CD4-positive, alpha-beta T cell treated with Interleukin-15 for 1 hour (primary cell): ENCODE measurements at regions not wholly inside any gene's neighbourhood (a gene's known extent, or its start where the extent isn't known, plus 50 kb on each side); places are given as distances from the start of the nearest gene placed in this dataset.
"Not testable (repeated sequence)": the region's sequence is repeated elsewhere in the genome, so short reads cannot be mapped to it uniquely, and the experiment has no call there.

Experiments
- DNase-seq: peaks from one replicate; pipeline ENCODE4 v3.0.0-alpha.2; 2020

DNA sequence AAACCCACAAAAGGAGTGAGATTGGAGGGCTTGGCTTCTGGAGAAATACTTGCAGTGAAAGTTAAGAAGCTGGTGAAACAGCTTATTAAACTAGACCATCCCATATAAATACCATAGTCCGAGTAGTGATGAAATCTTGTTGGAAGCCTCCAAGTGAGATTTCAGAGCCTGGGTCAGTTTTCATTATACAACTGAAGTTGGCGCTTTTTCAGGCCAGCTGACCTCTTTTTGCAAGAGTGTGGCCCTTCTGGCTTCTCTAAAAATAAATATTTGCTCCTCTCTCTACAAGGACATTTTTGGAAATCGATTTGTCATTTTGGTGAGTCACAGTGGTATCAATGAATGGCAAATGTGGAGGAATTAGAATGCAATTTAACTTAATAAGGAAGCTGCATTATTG is 51.2 kb upstream of the THRB start:
- DNase-seq: no peak

DNA sequence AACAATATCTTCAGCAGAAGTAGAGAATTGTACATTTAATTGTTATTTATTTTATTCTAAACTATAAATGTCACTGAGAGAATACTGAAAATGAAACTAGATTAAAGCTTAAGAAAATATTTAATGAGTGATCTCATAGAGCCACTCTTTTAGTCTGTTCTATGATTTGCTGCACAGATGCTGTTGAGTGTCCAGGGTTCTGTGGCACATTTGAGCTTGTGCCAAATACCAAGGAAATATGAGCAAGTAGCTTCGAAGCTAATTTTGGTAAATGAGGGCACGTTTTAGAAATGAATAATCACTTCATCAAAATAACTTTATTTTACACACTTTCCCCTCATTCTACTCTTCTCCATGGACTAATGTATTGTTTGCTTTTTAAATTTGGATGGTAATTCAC is 53.6 kb upstream of the THRB start:
- DNase-seq: no peak

DNA sequence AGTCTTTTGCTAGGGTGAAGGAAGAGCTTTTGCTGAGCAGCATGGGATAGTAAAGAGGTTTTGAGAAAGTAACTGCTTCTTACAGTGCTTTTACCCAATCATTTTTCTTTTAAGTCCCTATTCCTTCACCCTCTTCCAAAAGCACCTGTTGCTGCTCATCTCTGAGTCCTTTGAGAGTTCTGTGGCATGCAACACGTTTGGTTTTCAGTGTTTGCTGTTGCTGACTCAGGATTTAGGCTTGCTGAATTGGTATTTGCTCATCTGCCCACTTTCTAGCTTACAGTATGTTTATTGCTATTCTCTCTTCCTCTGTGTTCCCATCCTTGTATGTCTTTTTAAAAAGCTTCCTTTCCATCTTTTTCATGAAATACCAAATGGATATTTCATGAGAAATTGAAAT is 55.9 kb upstream of the THRB start:
- no peak for DNase-seq

DNA sequence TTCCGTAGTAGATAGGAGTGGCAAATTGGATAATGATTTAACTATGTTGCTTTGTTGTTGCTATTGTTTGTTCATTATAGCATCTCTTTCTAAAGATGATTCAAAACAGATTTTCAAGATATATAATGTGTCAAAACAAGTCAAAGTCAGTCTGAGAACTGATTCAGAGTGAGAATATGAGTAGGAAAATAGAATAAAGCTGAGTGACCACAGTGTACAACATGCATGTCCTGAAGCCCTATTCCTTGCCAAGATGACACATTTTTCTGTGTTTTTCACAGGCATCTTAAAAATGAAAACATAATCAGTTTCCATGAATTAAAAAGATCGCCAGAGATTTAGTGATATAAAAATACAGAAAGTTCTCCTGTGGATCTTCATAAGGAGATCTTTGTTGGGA is 57.0 kb upstream of the THRB start:
- DNase-seq: no peak

DNA sequence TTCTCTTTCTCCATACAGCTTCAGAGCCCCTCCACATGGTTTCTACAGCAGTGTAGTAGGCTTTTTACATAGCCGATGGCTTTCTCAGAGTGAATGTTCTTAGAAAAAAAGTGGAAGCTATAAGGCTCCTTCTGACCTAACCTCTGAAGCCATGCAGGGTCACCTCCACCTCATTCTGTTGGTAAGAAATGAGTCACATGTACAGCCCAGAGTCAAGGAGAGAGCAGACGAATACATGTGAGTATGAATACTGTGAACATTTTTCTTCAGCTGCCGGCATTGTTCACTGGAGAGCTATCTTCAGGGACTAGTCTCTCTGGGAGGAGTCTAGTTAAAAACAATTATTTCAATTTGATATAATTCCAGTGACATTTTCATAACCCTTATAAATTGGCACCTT is 68.2 kb upstream of the THRB start:
- no peak for DNase-seq

DNA sequence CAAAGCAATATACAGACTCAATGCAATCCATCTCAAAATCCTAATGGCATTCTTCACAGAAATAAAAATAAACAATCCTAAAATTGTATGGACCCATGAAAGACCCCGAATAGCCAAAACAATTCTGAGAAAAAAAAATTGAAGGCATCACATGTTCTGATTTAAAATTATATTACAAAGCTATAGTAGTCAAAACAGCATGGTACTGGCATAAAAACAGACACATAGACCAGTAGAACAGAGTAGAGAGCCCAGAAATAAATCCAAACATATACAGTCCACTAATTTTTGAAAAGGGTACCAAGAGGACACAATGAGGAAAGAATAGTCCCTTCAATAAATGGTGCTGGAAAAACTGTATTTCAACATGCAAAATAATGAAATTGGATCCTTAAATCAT is 70.4 kb upstream of the THRB start:
- no peak for DNase-seq

DNA sequence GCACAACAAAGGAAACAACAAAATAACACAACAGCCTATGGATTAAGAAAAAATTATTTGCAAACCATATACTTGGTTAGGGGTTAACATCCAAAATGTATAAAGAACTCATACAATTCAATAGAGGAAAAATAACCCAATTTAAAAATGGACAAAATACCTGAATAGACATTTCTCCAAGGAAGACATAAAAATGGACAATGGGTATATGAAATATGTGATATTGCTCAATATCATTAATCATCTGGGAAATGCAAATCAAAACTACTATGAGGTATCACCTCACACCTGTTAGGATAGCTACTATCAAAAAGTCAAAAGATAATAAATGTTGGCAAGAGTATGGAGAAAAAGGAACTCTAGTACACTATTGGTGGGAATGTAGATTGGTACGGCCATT is 71.0 kb upstream of the THRB start:
- DNase-seq: no peak

DNA sequence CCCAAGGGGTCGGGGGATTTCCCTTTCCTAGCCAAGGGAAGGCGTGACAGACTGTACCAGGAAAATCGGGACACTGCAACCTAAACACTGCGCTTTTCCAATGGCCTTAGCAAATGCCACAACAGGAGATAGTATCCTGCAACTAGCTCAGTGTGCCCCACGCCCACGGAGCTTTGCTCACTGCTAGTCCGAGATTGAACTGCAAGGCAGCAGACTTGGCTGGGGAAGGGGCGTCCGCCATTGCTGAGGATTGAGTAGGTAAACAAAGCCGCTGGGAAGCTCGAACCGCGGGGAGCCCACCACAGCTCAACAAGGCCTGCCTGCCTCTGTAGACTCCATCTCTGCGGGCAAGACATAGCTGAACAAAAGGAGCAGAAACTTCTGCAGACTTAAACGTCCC is 72.3 kb upstream of the THRB start:
- DNase-seq: no peak

DNA sequence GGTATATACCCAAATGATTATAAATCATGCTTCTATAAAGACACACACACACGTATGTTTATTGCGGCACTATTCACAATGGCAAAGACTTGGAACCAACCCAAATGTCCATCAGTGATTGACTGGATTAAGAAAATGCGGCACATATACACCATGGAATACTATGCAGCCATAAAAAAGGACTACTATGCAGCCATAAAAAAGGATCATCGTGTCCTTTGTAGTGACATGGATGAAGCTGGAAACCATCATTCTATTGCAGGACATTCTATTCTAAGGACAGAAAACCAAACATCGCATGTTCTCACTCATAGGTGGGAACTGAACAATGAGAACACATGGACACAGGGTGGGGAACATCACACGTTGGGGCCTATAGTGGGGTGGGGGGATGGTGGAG is 77.8 kb upstream of the THRB start:
- not testable (repeated sequence) for DNase-seq

DNA sequence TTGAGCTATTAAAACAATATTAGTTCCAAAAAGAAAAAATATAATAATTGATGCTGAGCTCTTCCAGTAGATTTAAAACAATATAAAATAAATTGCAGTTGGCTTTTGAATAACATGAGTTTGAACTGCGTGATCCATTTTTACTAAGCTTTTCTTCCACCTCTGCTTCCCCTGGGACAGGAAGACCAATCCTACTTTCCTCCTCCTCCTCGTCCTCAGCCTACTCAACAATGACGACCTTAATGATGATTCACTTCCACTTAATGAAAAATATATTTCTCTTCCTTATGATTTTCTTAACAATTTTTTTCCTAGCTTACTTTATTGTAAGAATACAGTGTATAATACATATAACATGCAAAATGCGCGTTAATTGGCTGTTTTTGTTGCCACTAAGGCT is 78.9 kb upstream of the THRB start:
- no peak for DNase-seq

DNA sequence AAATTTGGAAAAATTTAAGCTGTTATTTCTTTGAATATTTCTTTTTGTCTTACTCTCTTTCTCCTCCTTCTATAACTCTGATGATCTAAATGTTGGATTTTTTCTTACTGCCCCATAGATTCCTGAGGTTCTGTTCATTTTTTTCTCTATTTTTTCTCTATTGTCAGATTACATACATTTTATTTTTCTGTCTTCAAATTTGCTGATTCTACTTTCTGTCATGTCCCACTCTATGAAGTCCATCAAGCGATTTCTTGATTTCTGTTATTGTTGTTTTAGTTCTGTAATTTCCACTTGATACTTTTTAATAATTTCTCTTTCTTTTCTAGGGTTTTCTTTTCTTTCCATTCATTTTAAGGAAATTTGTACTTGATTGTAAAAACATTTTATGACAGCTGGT is 83.7 kb upstream of the THRB start:
- no peak for DNase-seq

DNA sequence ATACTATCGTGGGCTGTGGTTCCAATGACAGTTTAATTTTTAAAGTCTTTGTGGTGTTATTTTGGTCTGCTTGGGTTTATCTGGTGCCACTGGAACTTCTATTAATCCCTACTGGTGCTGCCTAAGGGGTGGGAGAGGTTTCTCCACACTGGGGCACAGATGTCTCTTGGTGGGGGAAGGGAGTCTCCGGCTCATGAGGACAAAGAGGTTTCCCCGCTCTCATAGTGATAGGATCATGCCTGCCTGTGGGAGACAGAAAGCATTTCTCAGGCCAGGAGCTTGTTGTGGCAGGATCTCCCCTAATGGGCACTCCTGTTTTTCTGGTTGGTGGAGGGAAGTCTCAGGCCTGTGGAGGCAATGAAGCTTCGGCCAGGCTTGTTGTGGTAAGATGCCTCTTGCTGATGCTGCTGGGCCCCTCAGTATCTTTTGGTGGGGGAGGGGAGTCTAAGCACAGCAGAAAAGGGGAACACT is 84.3 kb upstream of the THRB start:
- DNase-seq: no peak

DNA sequence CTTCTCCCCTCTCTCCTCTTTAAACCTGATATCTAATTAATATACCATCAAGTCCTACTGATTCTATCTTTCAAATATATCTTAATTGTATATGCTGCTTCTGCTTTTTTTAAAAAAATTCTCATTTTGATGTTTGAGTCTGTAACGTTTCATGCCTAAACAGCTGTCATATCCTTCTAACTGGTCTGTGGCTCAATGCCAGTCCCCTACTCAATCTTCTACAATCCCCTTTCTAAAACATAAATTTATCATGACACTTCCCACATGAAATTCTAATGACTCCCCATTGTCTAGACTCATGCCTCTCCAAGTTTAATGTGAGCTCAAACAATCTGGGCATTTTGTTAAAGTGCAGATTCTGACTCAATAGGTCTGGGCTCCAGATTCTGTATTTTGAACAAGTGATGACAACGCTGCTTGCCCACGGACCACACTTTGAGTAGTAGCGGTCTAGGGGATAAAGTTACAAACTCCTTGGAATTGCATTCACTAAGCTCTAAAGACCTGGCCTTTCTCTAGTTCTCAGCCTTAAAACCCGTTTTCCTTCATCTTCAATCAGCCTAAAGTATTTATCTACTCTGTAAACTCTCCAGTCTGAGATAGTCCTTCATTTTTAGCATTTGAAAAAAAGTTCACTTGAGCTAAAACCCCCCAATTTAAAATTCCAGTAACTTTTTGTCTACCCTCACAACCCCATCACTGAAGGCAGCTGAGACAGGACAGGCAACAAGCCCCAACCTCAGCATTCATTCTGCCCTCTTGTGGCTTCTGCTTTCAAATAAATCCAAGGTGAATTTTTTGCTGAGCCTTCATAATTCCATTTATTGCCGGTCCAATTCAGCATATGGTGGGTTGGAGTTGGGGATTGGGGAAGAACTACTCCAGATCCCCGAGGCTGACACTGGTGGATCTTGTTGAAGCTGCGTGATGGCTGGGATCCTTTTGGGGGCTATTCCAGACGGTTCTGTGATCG is 88.1 kb upstream of the THRB start:
- no peak for DNase-seq

DNA sequence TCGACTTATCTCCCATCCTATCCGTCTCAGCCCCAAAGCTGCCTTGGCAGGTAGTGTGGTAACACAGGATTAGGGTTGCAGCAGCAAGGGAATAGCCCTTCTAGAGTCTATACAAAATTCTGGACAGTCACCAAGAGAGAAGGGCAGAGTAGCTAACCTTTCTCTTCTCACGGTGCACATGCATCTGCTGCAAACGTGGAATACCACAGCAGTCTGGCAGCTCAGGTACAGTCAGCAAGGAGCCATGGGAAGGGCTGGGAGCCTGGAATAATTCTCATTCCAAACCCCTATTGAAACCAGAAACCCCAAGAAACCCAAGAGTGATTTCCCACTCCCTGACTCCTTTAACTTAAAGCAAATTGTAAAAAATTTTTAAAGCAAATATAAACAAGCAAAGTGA is 92.3 kb upstream of the THRB start:
- DNase-seq: no peak

DNA sequence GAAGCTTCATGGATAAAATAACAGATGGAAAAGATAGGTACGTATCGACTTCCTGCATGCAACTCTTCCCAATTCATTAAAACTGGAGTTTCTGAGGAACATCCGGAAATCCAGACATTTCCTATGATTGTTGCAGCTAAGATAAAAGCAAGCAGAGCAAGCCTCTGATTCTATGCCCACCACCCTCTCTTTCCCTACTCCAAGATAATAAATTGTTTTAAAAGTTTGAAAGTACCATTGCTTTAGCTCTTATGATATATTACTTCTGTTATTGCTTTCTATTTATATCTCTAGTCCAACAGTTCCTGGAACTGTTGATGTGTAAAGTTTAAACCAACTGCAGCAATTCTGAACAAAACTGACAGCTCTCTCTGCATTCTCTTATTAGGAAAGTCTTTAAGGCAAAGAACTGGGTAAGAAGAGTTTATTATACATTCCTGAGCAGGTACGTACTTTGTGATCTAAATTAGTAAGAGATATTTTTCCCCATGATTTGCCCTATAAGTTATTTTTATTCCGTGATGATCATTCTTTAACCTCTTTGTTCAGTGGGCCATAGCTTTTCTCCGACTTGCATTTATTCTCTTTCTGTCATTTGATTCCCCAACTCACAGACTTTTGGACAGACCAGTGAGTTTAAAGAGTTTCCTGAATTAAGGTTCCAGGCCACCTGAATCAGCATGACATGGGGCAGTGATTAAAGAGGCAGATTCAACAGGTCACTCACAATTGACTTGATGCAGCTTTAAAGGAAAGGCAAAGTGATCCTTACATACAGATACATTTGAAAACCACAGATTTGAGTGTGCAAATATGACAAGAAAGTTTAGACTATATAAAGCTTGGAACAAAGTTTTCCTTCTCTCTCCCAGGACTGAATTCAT is 94.2 kb upstream of the THRB start:
- DNase-seq: no peak

DNA sequence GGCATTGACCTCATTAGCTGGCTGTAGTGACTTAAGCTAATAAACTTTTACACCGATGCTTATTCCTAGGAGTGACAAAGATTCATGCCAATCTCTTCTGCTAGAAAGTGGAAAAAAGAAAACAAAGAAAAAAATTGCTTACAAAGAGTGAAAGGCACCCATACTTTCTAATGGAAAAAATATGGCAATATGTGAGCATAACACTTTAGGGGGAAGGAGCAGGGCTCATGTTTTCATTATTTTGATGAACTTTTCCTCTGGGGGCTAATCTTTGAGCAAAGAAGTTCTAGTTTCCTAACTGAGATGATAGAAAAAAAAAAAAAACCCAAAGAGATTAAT is 94.8 kb upstream of the THRB start:
- DNase-seq: no peak

DNA sequence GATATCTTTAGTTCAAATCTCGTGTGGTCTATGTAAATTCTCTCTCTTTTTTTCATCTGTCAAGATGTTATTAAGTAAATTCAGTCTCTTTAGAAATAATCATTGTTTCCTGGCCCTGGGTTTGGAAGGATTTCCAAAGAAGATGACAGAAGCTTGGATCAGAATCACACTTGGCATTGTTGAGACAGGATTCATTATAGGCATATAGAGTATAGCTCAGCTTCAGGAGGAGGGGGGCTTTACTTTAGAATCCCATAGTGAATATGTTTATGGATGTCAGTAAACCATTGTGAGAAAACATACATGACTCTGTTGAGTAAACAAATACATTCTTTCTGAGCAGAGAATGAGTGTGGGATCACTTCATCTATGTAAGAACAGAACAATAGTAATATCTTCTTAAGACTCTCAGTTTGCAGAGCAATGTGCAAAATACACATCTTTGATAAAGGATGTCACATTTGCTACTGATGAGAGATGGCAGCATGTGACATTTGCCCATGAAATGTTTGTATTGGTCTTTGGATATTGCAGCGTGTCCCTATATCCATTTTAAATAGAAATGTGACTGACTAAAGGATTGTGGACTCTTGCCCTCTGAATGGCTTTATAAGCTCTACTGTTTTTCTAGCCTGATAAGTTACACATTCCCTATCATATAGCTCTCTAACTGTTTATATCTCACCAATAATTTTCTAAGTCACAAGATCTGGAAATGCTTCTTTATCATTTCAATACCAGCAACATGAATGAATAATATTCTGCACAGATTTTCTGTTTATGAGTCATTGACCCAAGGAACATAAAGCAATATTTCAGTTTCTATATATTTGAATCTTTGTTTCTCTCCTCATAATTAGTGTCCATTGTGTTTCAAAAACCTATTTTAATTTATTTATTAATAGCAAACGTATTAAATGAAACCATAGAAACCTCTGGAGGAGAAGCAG is 95.6 kb upstream of the THRB start:
- no peak for DNase-seq

DNA sequence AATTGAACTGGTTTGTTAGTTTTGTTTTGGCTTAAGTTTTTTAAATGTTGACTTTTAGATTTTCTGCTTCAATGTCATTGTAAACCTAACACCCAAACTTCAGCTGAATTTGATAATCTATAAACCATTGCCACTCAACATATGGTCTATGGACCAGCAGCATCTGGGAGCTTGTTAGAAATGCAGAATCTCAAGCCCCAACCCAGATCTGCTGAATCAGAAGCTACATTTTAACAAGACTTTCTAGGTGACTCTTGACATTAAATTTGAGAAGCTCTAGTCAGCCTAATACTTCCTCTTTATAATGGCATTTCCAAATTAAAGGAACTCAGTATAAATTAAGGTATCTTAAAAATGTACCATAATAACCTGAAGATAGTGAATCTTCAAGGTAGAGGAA is 96.5 kb upstream of the THRB start:
- DNase-seq: no peak

DNA sequence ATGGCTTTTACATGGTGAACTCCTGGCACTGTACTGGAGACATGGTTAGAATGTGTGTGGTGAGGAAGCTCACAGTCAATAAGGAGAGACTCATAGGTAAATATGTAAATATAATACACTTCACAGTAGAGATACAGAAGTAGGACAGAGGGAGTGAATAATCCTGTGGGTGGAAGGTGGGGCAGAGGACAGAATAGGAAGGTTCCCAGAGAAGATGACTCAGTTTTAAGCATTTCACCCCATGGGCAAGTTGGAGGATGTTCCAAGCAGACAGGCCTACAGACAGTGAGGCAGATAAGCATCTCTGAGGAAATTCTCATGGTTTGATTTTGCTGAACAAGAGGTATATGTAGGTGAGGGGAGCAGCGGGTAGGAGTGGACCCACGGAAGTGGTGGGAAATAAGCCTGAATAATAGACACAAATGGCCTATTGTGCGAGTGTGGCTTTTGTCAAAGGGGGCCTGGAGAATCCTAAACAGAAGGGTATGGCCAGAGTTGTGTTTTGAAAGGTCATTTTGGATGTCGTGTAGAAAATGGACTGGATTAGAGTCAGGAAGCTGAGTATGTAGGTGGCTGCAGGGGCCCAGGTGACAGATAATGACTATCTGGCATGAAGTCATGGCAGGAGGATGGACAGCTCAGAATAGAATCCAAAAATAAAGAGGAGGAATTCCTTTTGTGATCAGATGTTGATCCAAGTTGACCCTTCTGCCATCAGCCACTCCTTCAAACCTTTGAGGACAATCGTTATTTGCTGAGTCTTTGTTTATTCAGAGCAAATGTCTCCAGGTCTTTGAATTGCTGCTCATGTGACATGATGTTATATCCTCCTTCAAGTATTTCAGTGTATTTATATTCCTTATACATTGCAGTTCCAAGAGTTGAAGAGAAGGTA is 97.3 kb upstream of the THRB start:
- DNase-seq: no peak

DNA sequence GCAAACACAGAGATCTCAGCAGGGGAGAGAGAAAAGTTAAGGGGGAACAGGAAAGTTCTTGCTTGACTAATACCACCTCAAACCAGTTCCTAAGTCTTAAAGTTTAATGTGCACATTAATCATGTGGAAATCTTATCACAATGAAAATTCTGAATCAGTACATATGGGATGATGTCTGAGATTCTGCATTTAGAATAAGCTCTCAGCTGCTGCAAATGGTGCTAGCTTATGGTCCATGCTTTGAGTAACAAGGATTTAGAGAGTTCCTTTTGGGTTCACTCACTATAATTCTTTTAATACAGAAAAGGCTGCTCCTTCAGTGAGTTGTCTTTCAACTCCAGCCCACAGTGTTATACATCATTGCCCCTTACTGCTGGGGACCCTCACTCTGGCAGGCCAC is 99.5 kb upstream of the THRB start:
- DNase-seq: no peak

DNA sequence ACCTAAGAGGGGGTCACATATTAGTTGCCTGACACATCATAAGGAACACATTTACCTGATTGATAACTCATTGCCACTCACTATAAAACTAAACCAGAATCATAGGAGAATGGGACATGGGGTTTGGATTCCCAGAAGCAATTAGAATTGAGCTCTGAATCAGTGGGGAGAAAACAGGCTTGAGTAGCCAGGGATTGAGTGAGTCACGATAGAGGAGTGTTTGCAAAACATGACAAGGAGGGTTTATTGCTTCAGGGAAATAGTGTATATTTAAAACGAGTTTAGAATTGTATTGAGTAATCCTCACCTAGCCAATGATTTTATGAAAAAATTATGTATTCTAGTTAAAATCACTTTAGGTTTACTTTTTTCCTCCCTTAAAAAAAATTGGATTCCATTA is 101.1 kb upstream of the THRB start:
- no peak for DNase-seq

DNA sequence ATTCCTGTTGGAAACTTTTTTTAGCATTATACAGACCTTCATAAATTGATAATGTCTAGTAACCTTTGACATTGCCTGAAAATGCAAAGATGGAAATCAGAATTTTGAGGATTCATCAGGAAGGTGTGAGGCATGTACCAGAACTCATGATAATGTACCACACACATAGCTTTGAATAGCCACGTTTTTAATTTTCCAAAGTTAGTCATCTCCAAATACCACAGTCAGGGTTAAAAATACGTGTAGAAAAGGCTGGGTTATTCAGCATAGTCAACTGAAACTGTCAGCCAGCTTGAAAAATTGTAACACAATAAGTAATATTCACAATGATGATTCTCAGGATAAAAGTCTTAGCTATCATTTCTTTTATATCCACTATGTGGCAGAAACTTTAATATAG is 102.0 kb upstream of the THRB start:
- DNase-seq: no peak
